H4 (cell line): ENCODE measurements at regions not wholly inside any gene's neighbourhood (a gene's known extent, or its start where the extent isn't known, plus 50 kb on each side); places are given as distances from the start of the nearest gene placed in this dataset.
A peak's percentile ranks its signal among the peaks of the same experiment; 100 is the strongest.

Experiments used
- DNase-seq: peaks from one replicate; pipeline ENCODE4 v3.0.0-alpha.2; 2015; ENCODE audit warnings: low spot score

DNA sequence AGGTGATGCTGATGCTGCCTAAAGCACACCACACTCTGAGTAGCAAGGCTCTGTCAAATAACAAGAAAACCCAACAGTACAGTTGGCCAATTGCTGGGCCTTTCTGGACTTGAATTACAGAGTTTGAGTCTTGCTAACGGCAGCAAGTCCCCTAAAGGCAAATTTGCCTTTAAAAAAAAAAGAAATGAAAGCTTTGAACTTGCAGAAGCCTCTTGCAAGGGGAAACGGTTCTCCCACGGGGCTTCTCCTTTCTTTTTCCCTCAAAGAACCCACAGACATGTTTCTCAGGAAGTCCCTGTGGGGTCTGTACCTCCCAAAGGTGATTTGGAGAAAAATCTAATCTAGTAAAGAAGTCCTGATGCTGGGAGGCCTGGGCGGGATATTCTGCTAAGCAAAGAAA is 191.3 kb upstream of the MYL2 start:
- no peak for DNase-seq

- DNase-seq, result no peak
Measured at GRCh38 chr12:111110556-111110955, 190.2 kb upstream of the MYL2 start.

- no peak for DNase-seq
Measured at GRCh38 chr12:111108726-111109125, 188.3 kb upstream of the MYL2 start.

GRCh38 chr12:111107392-111108178 is 187.2 kb upstream of the MYL2 start:
- DNase-seq, result no peak

GRCh38 chr12:111105294-111105693 is 184.9 kb upstream of the MYL2 start:
- peak; percentile 12 for DNase-seq

- no peak for DNase-seq
Measured at GRCh38 chr12:111103583-111103982, 183.2 kb upstream of the MYL2 start.

DNA sequence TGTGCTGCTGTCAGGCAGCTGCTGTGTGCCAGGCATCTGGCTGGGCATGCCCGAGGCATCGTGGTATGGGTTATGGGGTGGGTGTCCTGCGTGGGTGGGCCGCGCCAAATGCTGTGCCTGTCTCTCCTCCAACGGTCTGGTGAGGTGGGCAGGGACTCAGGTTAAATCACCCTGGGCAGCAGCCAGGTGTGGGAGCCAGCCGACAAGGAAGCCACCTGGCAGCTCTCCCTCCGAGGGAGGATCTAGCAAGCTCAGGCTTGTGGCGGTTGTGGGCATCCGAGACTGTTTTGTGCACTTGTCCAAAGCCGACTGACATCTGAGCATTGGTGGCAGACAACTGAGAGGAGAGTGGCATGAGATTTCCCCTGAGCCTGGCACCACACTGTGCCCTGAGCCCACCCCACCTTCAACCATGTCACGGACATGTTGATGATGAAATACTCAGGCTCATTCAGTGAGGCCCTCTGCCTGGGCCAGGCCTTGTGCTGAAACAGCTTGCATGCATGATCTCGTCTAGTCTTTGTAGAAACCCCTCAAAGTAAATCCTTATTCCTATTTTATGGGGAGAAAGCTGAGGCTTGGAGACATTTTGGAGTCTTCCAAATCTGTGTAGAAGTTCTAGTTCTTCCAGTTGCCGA is 181.8 kb upstream of the MYL2 start:
- DNase-seq, result no peak

GRCh38 chr12:111101003-111101402 is 180.6 kb upstream of the MYL2 start:
- DNase-seq, result no peak

GRCh38 chr12:111100554-111100953 is 180.2 kb upstream of the MYL2 start:
- no peak for DNase-seq

DNA sequence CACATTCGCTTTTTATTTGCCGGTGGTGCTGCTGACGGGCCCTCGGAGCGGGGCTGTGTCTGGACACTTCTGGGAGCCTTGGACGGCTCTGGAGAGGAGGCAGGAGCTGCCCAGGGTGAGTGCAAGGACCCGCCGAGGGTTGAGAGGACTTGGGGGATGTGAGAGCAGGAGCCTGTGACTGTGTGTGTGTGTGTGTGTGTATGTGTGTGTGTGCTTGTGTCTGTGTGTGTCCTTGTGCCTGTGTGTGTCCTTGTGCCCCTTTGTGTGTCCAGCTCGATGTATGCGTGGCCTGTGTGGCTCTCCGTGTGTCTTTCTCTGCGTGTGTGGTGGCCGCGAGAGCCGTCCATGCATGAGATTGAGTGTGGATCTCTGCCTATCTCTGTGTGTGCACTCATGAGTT is 179.6 kb upstream of the MYL2 start:
- DNase-seq, result no peak

- no peak for DNase-seq
Measured at GRCh38 chr12:111099186-111099585, 178.8 kb upstream of the MYL2 start.

GRCh38 chr12:111094157-111095010 is 174.0 kb upstream of the MYL2 start:
- DNase-seq, result no peak

- no peak for DNase-seq
Measured at GRCh38 chr12:111093428-111094142, 173.2 kb upstream of the MYL2 start.

DNA sequence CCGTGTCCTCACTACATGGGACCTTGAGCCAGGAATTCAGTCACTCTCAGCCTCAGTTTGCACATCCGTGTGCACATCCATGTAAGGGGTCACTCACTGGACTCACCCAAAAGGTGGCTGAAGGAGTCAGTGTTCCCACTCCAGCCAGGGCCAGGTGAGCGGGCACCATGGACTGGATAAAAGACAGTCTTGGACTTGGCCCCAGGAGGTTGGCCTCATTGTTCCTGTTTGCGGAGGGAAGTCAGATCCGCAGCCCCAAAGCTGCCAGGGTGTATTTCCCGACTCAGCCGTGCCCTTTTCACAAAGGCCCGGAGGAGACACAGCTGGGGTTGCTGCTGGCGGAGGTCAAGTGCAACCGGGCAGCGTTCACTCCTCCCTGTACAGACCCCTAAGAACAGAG is 170.7 kb upstream of the MYL2 start:
- DNase-seq, result no peak

- DNase-seq, result no peak
Measured at GRCh38 chr12:111089616-111090015, 169.2 kb upstream of the MYL2 start.

- no peak for DNase-seq
Measured at GRCh38 chr12:111088409-111088808, 168.0 kb upstream of the MYL2 start.

GRCh38 chr12:111086947-111087700 is 166.7 kb upstream of the MYL2 start:
- DNase-seq, result no peak

DNA sequence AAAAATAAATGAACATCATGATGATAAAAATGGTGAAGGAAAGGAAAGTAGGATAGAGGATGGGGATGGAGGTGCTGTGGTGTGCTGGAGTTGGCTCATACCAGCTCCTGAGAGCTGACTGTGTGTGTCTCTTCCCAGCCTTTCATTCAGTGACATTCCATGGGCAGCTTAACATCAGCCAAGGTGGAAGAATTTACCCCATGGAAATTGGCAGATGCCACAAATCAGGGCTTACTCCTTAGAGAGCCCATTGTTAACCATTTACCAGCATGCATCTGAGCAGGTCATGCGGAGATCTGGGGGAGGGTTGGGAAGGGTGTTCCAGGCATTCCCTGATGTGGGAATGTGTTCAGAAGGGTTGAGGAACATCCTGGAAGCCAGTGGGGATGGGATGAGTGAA is 164.7 kb upstream of the MYL2 start:
- DNase-seq, result no peak

DNA sequence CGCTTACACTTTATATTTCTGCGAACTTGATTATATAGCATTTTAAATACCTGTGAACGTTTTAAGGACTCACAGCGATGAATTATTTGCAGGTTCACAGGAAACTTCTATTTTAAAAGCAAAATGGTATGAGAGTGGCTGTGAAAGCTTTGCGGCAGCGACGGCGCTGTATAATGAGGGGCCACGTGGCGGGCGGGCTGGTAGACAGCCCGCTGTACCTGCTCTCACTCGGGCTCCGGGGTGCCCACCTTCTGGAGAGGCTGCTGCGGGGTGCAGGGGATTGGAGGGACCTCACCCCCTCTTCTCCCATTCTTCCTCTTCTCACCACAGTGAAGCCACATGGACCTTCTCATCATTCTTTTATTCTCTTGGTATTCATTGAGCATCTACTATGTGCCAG is 164.2 kb upstream of the MYL2 start:
- no peak for DNase-seq

DNA sequence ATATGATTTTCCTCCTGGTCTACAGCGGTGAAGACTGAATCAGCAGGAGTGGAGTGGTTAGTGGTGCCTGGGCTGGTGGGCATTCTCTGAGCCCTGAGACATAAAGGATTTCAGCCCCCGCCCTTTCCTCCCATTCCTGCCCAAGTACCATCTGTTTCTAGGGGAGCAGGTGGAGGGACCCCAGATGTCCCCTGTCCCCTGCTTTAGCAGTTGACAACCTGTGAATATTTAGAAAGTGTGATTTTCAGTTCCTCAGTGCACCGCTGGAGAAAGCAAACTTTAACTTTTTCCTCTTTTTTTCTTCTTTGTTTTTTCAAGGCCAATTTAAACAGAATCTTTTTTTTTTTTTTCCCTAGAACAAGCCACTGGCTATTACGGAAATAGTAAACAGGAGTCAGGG is 163.8 kb upstream of the MYL2 start:
- DNase-seq, result no peak

GRCh38 chr12:111081600-111081999 is 161.2 kb upstream of the MYL2 start:
- no peak for DNase-seq
